Activated CD4-positive, alpha-beta memory T cell treated with anti-CD3 and anti-CD28 coated beads for 36 hours (primary cell): ENCODE measurements at regions not wholly inside any gene's neighbourhood (a gene's known extent, or its start where the extent isn't known, plus 50 kb on each side); places are given as distances from the start of the nearest gene placed in this dataset.

ENCODE experiments used
- CTCF ChIA-PET: fragments of 350-600 bp; sonication (Branson Sonifier 250); formaldehyde crosslinking; loops from one replicate; lab custom pipeline; 2021; ENCODE audit warnings: antibody characterized with exemption, inconsistent platforms; lab: Charles Lee
- POLR2A ChIA-PET: fragments of 350-600 bp; sonication (Branson Sonifier 250); formaldehyde crosslinking; loops from one replicate; lab custom pipeline; 2021; ENCODE audit warnings: antibody characterized with exemption; lab: Charles Lee
- DNase-seq: peaks from one replicate; pipeline ENCODE4 v3.0.0-alpha.2; 2020
- H3K27ac Mint-ChIP-seq: one replicate; pipeline ENCODE4 v1.8.0; 2021; ENCODE audit warnings: mixed read lengths
- H3K27me3 Mint-ChIP-seq: one replicate; pipeline ENCODE4 v1.8.0; 2021; ENCODE audit warnings: mixed read lengths
- H3K36me3 Mint-ChIP-seq: one replicate; pipeline ENCODE4 v1.8.0; 2021; ENCODE audit warnings: mixed read lengths
- H3K4me1 Mint-ChIP-seq: one replicate; pipeline ENCODE4 v1.8.0; 2021; ENCODE audit warnings: low read depth, mixed read lengths
- H3K4me3 Mint-ChIP-seq: one replicate; pipeline ENCODE4 v1.8.0; 2021; ENCODE audit warnings: mild to moderate bottlenecking, mixed read lengths
- H3K9me3 Mint-ChIP-seq: one replicate; pipeline ENCODE4 v1.8.0; 2021; ENCODE audit warnings: mixed read lengths
- intact Hi-C: fragments of 100-400 bp; cut with micrococcal nuclease; formaldehyde crosslinking; loops from one replicate; pipeline ENCODE4 v1.15.1; 2023

- H3K4me1 Mint-ChIP-seq: peaks cover 27% of the 10 kb centered on the region
Observed at GRCh38 chr12:88298761-88299242, 156.7 kb downstream of the TMTC3 start.

GRCh38 chr12:88299567-88300101 lies 157.5 kb downstream of the TMTC3 start:
- ChIA-PET POLR2A (interaction anchor here (1.4 to 1.6 kb wide), 3 partner anchors 58 to 64 kb away, joined by 8 to 11 read pairs (median 9); no protein-coding TSS in a partner anchor), CTCF (interaction anchor here (0.7 to 1.6 kb wide), 2 partner anchors 64 to 66 kb away, joined by 3 read pairs; no protein-coding TSS in a partner anchor)
- DNase-seq: peak; percentile 75
- no peak overlapping the region for H3K4me3 Mint-ChIP-seq
- H3K36me3 Mint-ChIP-seq: no peaks in the 10 kb centered on the region
- peak overlapping the region; percentile 72 for H3K27ac Mint-ChIP-seq
- intact Hi-C loops: loop anchor here (1.0 to 5.0 kb wide), 12 partner anchors 57 to 1983 kb away; partner anchors contain the start of genes CEP290, DUSP6 and TMTC3
- peaks cover 27% of the 10 kb centered on the region for H3K4me1 Mint-ChIP-seq
- no peaks in the 10 kb centered on the region for H3K27me3 Mint-ChIP-seq
- H3K9me3 Mint-ChIP-seq: peaks cover 8% of the 10 kb centered on the region

More at GRCh38 chr12:88298761-88299242, 156.7 kb downstream of the TMTC3 start:
- intact Hi-C loops: loop anchor here (1.0 to 5.0 kb wide), 12 partner anchors 57 to 1983 kb away; partner anchors contain the start of genes CEP290, DUSP6 and TMTC3
- CTCF ChIA-PET: interaction anchor here (0.7 to 1.6 kb wide), 2 partner anchors 63 to 65 kb away, joined by 3 read pairs; no protein-coding TSS in a partner anchor
- DNase-seq: peak; percentile 21
- H3K27me3 Mint-ChIP-seq: no peaks in the 10 kb centered on the region
- H3K36me3 Mint-ChIP-seq: no peaks in the 10 kb centered on the region
- peaks cover 8% of the 10 kb centered on the region for H3K9me3 Mint-ChIP-seq
- no peak overlapping the region for H3K4me3 Mint-ChIP-seq
- peak overlapping the region; percentile 72 for H3K27ac Mint-ChIP-seq
- POLR2A ChIA-PET: interaction anchor here (1.4 to 1.6 kb wide), 3 partner anchors 57 to 63 kb away, joined by 8 to 11 read pairs (median 9); no protein-coding TSS in a partner anchor

- CTCF ChIA-PET: no interaction called here
- no peak overlapping the region for H3K27ac Mint-ChIP-seq
- intact Hi-C loops: no loop called here
Observed at GRCh38 chr12:88300931-88301330, 158.8 kb downstream of the TMTC3 start.

GRCh38 chr12:88303335-88303734 lies 161.2 kb downstream of the TMTC3 start:
- H3K9me3 Mint-ChIP-seq: peaks cover 5% of the 10 kb centered on the region
- DNase-seq: no peak
- H3K4me3 Mint-ChIP-seq: no peak overlapping the region
- H3K36me3 Mint-ChIP-seq: no peaks in the 10 kb centered on the region
- intact Hi-C loops: no loop called here
- no peak overlapping the region for H3K27ac Mint-ChIP-seq
- CTCF ChIA-PET: no interaction called here
- POLR2A ChIA-PET: no interaction called here
- no peaks in the 10 kb centered on the region for H3K27me3 Mint-ChIP-seq
- H3K4me1 Mint-ChIP-seq: peaks cover 30% of the 10 kb centered on the region

More at GRCh38 chr12:88300931-88301330, 158.8 kb downstream of the TMTC3 start:
- Mint-ChIP-seq H3K4me1 (peaks cover 23% of the 10 kb centered on the region), H3K27me3 (no peaks in the 10 kb centered on the region), H3K9me3 (peaks cover 5% of the 10 kb centered on the region), H3K4me3 (no peak overlapping the region), H3K36me3 (no peaks in the 10 kb centered on the region)
- POLR2A ChIA-PET: no interaction called here
- no peak for DNase-seq

GRCh38 chr12:88305254-88305890 lies 163.3 kb downstream of the TMTC3 start:
- intact Hi-C loops: no loop called here
- DNase-seq: no peak
- POLR2A ChIA-PET: no interaction called here
- no peaks in the 10 kb centered on the region for H3K9me3 Mint-ChIP-seq
- H3K4me1 Mint-ChIP-seq: peaks cover 11% of the 10 kb centered on the region
- no peaks in the 10 kb centered on the region for H3K36me3 Mint-ChIP-seq
- H3K27ac Mint-ChIP-seq: no peak overlapping the region
- no peaks in the 10 kb centered on the region for H3K27me3 Mint-ChIP-seq
- CTCF ChIA-PET: no interaction called here
- no peak overlapping the region for H3K4me3 Mint-ChIP-seq

- no peak for DNase-seq
- Mint-ChIP-seq H3K27ac (no peak overlapping the region), H3K36me3 (no peaks in the 10 kb centered on the region), H3K4me1 (peaks cover 9% of the 10 kb centered on the region), H3K9me3 (no peaks in the 10 kb centered on the region), H3K27me3 (no peaks in the 10 kb centered on the region), H3K4me3 (no peak overlapping the region)
- intact Hi-C loops: no loop called here
- CTCF ChIA-PET: no interaction called here
- POLR2A ChIA-PET: no interaction called here
Observed at GRCh38 chr12:88306471-88307069, 164.5 kb downstream of the TMTC3 start.

GRCh38 chr12:88307961-88308360 lies 165.9 kb downstream of the TMTC3 start:
- CTCF ChIA-PET: no interaction called here
- H3K36me3 Mint-ChIP-seq: no peaks in the 10 kb centered on the region
- intact Hi-C loops: no loop called here
- no peaks in the 10 kb centered on the region for H3K27me3 Mint-ChIP-seq
- POLR2A ChIA-PET: no interaction called here
- no peak overlapping the region for H3K27ac Mint-ChIP-seq
- no peak overlapping the region for H3K4me3 Mint-ChIP-seq
- DNase-seq: no peak
- H3K9me3 Mint-ChIP-seq: no peaks in the 10 kb centered on the region
- peaks cover 9% of the 10 kb centered on the region for H3K4me1 Mint-ChIP-seq

GRCh38 chr12:88308825-88309224 lies 166.7 kb downstream of the TMTC3 start:
- Mint-ChIP-seq H3K27me3 (no peaks in the 10 kb centered on the region), H3K36me3 (no peaks in the 10 kb centered on the region), H3K9me3 (no peaks in the 10 kb centered on the region), H3K4me1 (peaks cover 9% of the 10 kb centered on the region), H3K27ac (no peak overlapping the region), H3K4me3 (no peak overlapping the region)
- intact Hi-C loops: no loop called here
- POLR2A ChIA-PET: no interaction called here
- CTCF ChIA-PET: no interaction called here
- no peak for DNase-seq

GRCh38 chr12:88309546-88309945 lies 167.4 kb downstream of the TMTC3 start:
- Mint-ChIP-seq H3K4me3 (no peak overlapping the region), H3K27me3 (no peaks in the 10 kb centered on the region), H3K4me1 (peaks cover 9% of the 10 kb centered on the region), H3K9me3 (no peaks in the 10 kb centered on the region), H3K36me3 (no peaks in the 10 kb centered on the region), H3K27ac (no peak overlapping the region)
- DNase-seq: no peak
- ChIA-PET CTCF (no interaction called here), POLR2A (no interaction called here)
- intact Hi-C loops: no loop called here

- H3K27me3 Mint-ChIP-seq: no peaks in the 10 kb centered on the region
- intact Hi-C loops: no loop called here
- DNase-seq: no peak
- ChIA-PET CTCF (no interaction called here), POLR2A (no interaction called here)
- no peak overlapping the region for H3K27ac Mint-ChIP-seq
- H3K4me1 Mint-ChIP-seq: peaks cover 9% of the 10 kb centered on the region
- H3K9me3 Mint-ChIP-seq: no peaks in the 10 kb centered on the region
- H3K4me3 Mint-ChIP-seq: no peak overlapping the region
- H3K36me3 Mint-ChIP-seq: no peaks in the 10 kb centered on the region
Observed at GRCh38 chr12:88310069-88310468, 168.0 kb downstream of the TMTC3 start.

GRCh38 chr12:88310666-88311065 lies 168.6 kb downstream of the TMTC3 start:
- Mint-ChIP-seq H3K27ac (no peak overlapping the region), H3K4me1 (peaks cover 9% of the 10 kb centered on the region), H3K4me3 (no peak overlapping the region), H3K9me3 (no peaks in the 10 kb centered on the region), H3K36me3 (no peaks in the 10 kb centered on the region), H3K27me3 (no peaks in the 10 kb centered on the region)
- CTCF ChIA-PET: no interaction called here
- POLR2A ChIA-PET: no interaction called here
- DNase-seq: no peak
- intact Hi-C loops: no loop called here

GRCh38 chr12:88313554-88313953 lies 171.4 kb downstream of the TMTC3 start:
- no peaks in the 10 kb centered on the region for H3K9me3 Mint-ChIP-seq
- H3K36me3 Mint-ChIP-seq: no peaks in the 10 kb centered on the region
- H3K27ac Mint-ChIP-seq: no peak overlapping the region
- H3K4me3 Mint-ChIP-seq: no peak overlapping the region
- CTCF ChIA-PET: no interaction called here
- H3K27me3 Mint-ChIP-seq: peaks cover 1% of the 10 kb centered on the region
- POLR2A ChIA-PET: no interaction called here
- intact Hi-C loops: no loop called here
- DNase-seq: no peak
- no peaks in the 10 kb centered on the region for H3K4me1 Mint-ChIP-seq
